ENCODE measurements at regions not wholly inside any gene's neighbourhood (a gene's known extent, or its start where the extent isn't known, plus 50 kb on each side); places are given as distances from the start of the nearest gene placed in this dataset.

DNA sequence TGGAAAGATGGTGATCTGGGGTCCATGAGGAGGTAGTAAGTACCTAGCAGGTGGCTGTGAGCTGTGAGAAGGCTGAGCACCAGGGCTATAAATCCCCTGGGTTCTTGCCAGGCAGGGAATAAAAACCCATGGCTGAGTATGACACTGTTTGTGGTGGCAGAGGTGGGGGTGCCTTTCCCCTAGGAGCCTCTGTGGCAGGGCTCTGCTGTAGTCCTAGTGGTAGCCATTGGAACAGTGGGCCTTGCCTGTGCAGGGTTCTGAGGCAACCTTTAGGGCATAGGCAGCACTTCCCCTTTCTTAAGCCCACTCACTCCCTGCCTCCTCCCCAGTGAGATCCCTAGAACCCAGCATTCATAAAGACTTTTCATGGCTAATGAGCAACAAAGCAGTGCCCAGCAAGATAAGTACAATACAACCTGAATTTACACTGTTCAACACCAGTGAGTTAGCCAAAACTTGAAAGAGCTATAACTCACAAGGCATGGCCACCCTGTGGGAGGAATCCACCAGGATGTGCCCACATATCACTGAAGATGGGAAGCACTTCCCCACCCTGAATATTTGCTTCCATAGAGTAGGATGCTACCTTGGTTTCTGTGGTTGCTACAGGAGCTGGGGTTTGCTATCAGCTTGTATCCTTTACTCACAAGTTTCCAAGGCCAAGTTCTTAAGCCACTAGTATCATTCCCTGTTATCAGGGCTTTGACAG lies 100.9 kb upstream of the NEUROD1 start:
- H3K9me3 Mint-ChIP-seq = no peaks in the 10 kb centered on the region
- ATAC-seq (no peak), DNase-seq (no peak)
- no peak overlapping the region for H3K27ac Mint-ChIP-seq
- ChIA-PET POLR2A (no interaction called here), CTCF (interaction anchor here (1.0 to 1.7 kb wide), 2 partner anchors 10 to 66 kb away, joined by 3 to 5 read pairs; no protein-coding TSS in a partner anchor)
- no peak for TF ChIP-seq CTCF (IDR thresholded peaks at IDR 0.05)
- peaks cover 4% of the 10 kb centered on the region for H3K27me3 Mint-ChIP-seq
- no peaks in the 10 kb centered on the region for H3K4me1 Mint-ChIP-seq (ENCODE audit: low read depth)
- no peaks in the 10 kb centered on the region for H3K36me3 Mint-ChIP-seq (ENCODE audit: low read depth)
- H3K4me3 Mint-ChIP-seq = no peak overlapping the region
- intact Hi-C loops (cut with micrococcal nuclease) = no loop called here

DNA sequence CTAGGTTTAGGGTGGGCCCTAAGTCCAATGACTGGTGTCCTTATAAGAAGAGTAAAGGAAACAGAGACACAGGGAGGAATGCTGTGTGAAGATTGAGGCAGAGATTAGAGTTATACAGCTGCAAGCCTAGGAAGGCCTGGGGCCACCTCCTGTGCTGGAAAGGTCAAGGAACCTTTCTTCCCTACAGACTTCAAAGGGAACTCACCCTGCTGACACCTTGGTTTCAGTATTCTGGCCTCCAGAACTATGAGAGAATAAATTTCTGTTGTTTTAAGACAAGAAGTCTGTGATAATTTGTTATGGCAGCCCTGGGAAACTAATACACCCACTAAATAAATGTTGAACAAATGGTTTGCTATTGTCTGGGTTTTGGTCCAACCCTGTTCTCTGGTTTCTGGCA lies 102.3 kb upstream of the NEUROD1 start:
- CTCF ChIA-PET = no interaction called here

GRCh38 chr2:181784556-181784955 lies 104.2 kb upstream of the NEUROD1 start:
- intact Hi-C loops (cut with micrococcal nuclease) = no loop called here
- no peak for DNase-seq
- Mint-ChIP-seq H3K4me3 (no peak overlapping the region), H3K4me1 (ENCODE audit: low read depth) (no peaks in the 10 kb centered on the region), H3K9me3 (no peaks in the 10 kb centered on the region), H3K36me3 (ENCODE audit: low read depth) (no peaks in the 10 kb centered on the region), H3K27me3 (peaks cover 5% of the 10 kb centered on the region), H3K27ac (no peak overlapping the region)
- CTCF ChIA-PET = no interaction called here
- ATAC-seq = no peak
- TF ChIP-seq CTCF (IDR thresholded peaks at IDR 0.05) = no peak
- POLR2A ChIA-PET = no interaction called here

More for the DNA sequence above, 102.3 kb upstream of the NEUROD1 start:
- H3K27me3 Mint-ChIP-seq = peaks cover 4% of the 10 kb centered on the region
- H3K4me3 Mint-ChIP-seq = no peak overlapping the region
- DNase-seq = no peak
- no peaks in the 10 kb centered on the region for H3K4me1 Mint-ChIP-seq (ENCODE audit: low read depth)
- H3K9me3 Mint-ChIP-seq = no peaks in the 10 kb centered on the region
- intact Hi-C loops (cut with micrococcal nuclease) = no loop called here
- no peaks in the 10 kb centered on the region for H3K36me3 Mint-ChIP-seq (ENCODE audit: low read depth)
- TF ChIP-seq CTCF (IDR thresholded peaks at IDR 0.05) = no peak
- ATAC-seq = no peak
- H3K27ac Mint-ChIP-seq = no peak overlapping the region
- POLR2A ChIA-PET = no interaction called here

- CTCF ChIA-PET = no interaction called here
- Mint-ChIP-seq H3K4me3 (no peak overlapping the region), H3K4me1 (ENCODE audit: low read depth) (peaks cover 8% of the 10 kb centered on the region), H3K27me3 (peaks cover 5% of the 10 kb centered on the region), H3K36me3 (ENCODE audit: low read depth) (no peaks in the 10 kb centered on the region), H3K9me3 (no peaks in the 10 kb centered on the region), H3K27ac (no peak overlapping the region)
- no peak for TF ChIP-seq CTCF (IDR thresholded peaks at IDR 0.05)
- intact Hi-C loops (cut with micrococcal nuclease) = no loop called here
- DNase-seq = no peak
- POLR2A ChIA-PET = no interaction called here
- no peak for ATAC-seq
Measured at GRCh38 chr2:181785691-181786344, 105.5 kb upstream of the NEUROD1 start.

Measured in activated CD8-positive, alpha-beta T cell treated with anti-CD3 and anti-CD28 coated beads for 36 hours (primary cell).